GM21723 (cell line): ENCODE measurements at regions not wholly inside any gene's neighbourhood (a gene's known extent, or its start where the extent isn't known, plus 50 kb on each side); places are given as distances from the start of the nearest gene placed in this dataset.

Experiments
- ATAC-seq: cut with Tn5 transposase; IDR thresholded peaks from one replicate; pipeline ENCODE4 v1.9.1; 2021; ENCODE audit warnings: mild to moderate bottlenecking, moderate library complexity; ENCODE audit not compliant: unreplicated experiment

GRCh38 chr17:71349908-71350600 lies 770.8 kb upstream of the SOX9 start:
- no peak for ATAC-seq

- no peak for ATAC-seq
Observed at GRCh38 chr17:71360301-71360700, 760.5 kb upstream of the SOX9 start.

DNA sequence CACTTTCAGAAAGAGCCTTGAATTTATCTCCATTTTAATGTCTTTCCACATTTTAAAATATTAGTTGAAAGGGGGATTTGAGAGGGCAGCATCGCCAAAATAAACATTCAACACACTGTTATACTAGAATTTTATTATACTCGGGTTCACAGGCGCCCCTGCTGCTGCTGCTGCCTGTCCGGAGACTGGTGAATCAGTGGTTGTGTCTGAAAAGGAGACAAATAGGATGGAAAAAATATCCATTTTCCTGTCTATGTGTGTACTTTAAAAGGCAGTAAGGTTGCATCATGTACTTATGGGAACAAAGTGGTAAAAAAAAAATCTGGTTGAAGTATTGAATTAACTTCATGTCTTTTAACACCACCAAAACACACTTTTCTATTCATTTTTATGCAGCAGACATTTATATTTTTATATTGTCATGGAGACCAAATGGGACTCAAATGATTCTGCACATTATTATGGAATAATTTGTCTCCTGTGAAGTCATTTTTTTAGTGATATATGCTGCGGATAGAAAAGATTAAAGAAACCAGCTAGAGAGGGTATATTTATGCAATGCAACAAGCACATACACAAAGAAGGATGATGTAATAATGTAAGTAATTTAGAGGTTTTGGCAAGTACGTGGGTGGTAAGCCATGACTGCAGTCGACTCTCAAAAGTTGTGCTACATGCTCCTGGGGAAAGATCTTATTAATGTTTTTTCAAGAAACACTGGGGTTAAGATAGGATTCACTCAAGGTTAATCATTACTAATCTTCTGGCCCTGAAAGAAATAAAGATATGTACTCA lies 759.0 kb upstream of the SOX9 start:
- no peak for ATAC-seq

- no peak for ATAC-seq
Observed at GRCh38 chr17:71363661-71364060, 757.2 kb upstream of the SOX9 start.

DNA sequence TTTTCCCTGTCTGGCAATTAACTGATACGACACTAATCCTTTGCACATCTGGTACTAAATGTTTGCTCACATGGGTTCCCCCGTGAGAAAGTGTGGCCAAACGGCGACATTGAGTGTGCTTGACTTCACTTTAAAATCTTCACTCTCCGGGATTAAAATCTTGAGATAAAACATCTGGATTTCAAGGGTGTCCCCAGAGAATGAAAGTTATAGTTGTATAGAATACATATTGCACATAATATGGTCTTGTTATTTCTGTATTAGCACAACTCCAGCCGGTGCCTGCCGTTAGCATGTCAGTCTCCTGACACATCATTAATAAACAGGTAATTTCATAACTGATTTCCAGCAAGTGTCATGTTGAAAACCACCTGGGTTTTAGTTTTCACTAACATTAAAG lies 749.0 kb upstream of the SOX9 start:
- ATAC-seq = no peak

- ATAC-seq = no peak
Observed at GRCh38 chr17:71375948-71376347, 744.9 kb upstream of the SOX9 start.

GRCh38 chr17:71376933-71377332 lies 743.9 kb upstream of the SOX9 start:
- ATAC-seq = no peak

DNA sequence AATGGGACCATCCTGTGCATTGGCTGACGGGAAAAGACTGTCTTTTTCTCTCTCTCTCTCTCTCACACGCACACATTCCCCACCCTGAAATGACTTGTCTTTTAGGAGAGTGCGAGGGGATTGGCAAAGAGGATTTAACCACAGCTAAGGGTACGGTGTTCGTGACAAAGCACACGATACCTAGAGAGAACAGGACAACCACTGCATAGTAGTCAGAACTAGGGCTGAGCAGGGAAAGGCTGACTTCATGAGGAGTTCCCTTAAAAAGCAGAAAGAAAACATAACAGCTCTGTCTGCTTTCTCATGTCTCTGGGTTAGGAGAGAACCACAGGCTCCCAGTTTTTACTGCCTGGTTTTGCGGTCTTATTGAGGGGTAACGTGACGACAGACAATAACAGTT lies 742.8 kb upstream of the SOX9 start:
- ATAC-seq = no peak

- no peak for ATAC-seq
Observed at GRCh38 chr17:71378741-71379140, 742.1 kb upstream of the SOX9 start.

- no peak for ATAC-seq
Observed at GRCh38 chr17:71379512-71379911, 741.3 kb upstream of the SOX9 start.

DNA sequence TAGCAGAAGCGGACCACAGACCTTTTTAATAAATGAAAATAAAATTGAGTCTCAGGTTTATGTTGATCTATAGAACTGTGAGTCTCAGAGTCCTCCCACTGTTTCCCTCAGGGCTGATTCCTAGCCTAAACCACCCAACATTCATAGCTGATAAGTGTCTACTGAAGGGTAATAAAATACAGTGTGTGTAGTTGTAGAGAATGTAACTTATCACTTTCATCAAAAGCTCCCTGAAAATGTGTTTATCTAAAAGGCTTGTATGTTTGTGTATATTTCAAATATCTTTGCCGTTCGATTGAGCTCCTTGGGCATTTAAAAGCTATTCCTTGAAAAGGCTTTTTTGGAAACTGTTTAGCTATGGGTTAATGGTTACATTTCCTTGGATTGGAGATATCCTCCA lies 740.3 kb upstream of the SOX9 start:
- ATAC-seq = no peak

GRCh38 chr17:71380936-71381335 lies 739.9 kb upstream of the SOX9 start:
- no peak for ATAC-seq

DNA sequence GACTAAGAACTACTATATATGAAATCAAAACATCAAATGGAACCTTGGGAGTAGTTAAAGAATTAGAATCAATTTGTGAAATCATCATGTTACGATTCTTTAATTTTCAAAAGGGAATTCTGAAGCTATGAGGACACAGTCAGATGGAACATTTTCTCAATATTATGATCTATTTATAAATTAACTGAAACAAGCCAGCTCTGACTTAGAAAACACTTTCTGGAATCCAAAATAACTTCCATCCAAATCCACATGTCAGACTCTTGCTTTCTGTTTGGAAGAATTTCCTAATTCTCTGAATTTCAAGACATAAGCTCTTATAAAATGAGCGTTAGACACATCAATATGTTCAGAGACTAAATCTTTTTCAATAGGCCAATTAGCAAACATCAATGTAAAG lies 737.7 kb upstream of the SOX9 start:
- ATAC-seq = no peak

GRCh38 chr17:71387456-71387855 lies 733.4 kb upstream of the SOX9 start:
- no peak for ATAC-seq

DNA sequence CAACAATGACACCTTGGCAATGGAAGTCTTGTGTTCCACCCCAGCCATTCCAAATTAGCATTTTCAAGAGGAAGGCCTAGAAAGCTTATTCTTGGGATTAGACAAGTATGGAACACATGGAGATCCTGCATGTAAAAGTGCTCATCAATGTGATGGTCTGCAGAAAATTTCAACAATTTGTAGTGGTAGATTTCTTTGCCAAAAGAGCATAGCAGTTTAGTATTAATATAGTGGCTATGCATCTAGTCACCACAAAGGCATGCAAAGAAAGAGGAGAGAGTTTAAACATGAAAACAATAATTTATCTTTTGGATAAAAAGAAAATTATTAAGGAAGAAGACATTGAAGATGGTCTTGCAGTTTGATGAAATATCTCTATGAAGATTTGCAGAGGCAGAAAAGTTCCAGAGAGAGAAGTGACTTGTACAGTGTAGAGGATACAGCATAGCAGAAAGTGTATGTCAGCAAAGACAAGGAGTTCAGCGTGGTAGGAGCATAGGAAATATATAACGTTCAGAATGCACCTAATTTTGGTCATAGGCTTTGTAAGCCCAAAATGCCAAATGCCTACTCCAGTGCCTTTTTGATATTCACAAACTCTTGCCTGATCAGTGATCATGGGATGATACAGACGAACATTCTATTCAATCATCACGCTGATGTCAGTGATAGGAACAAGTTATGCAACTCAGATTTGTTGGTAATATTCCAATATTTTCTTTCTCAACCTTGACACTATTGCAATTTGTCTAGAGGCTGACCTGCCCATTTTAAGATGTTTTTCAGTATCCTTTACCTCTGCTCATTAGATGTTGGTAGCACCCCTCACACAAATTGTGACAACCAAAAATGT lies 727.9 kb upstream of the SOX9 start:
- no peak for ATAC-seq

- no peak for ATAC-seq
Observed at GRCh38 chr17:71395901-71396300, 724.9 kb upstream of the SOX9 start.

GRCh38 chr17:71396711-71397110 lies 724.1 kb upstream of the SOX9 start:
- no peak for ATAC-seq

DNA sequence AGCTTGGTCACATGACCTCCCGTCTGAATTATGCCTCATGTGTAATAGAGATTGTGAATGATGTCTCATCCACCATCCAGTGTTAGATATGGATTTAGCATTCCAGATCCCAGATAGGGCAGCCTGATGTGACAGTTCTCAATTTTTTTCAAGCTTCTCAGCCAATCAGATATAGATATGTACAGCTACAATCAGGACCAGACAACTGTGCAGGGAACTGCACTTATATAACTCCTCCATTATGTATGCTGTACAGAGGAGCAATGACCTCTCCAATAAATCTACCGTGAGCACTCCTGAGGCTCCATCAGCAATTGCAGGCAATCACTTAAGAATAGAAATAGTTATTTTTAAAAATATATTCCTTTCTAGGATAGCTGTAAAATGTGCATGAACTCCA lies 722.8 kb upstream of the SOX9 start:
- ATAC-seq = no peak

- ATAC-seq = no peak
Observed at GRCh38 chr17:71398800-71399219, 722.0 kb upstream of the SOX9 start.

- ATAC-seq = no peak
Observed at GRCh38 chr17:71399221-71399620, 721.6 kb upstream of the SOX9 start.

DNA sequence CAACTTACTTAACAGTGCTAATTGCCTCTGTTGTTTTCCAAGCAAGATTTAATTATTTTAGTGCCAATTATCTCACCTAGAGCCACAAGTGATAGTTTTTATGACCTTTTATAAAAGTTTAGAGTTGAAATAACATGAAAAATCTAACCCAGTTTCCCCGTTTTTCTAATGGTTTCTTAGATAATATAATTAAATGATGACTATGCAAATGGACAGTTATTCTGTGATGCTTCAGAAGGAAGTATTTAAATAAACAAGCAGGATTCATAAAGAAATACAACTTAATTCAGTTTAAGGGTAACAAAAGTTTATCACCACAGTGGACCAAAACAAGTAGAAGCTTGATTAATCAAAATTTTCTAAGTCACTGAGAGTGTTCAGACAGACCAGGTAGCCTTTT lies 721.2 kb upstream of the SOX9 start:
- ATAC-seq = no peak

GRCh38 chr17:71402007-71402406 lies 718.8 kb upstream of the SOX9 start:
- ATAC-seq = no peak
